ENCODE measurements at regions not wholly inside any gene's neighbourhood (a gene's known extent, or its start where the extent isn't known, plus 50 kb on each side); places are given as distances from the start of the nearest gene placed in this dataset.
"Not testable (repeated sequence)": the region's sequence is repeated elsewhere in the genome, so short reads cannot be mapped to it uniquely, and the experiment has no call there.

GRCh38 chr13:24599019-24599791 lies 81.0 kb upstream of the ATP12A start:
- not testable (repeated sequence) for TF ChIP-seq CTCF (IDR thresholded peaks at IDR 0.05); ZFX (IDR thresholded peaks at IDR 0.05; ENCODE audit: borderline replicate concordance)

Measured in 22Rv1 (cell line).